IMR-90 (cell line): ENCODE measurements at regions not wholly inside any gene's neighbourhood (a gene's known extent, or its start where the extent isn't known, plus 50 kb on each side); places are given as distances from the start of the nearest gene placed in this dataset.

Experiments used
- ATAC-seq: fragments of 200-7000 bp; cut with Tn5 transposase; 2 replicates; pipeline ENCODE4 v1.9.1; 2020; ENCODE audit warnings: low read depth, mild to moderate bottlenecking, moderate library complexity
- BruUV-seq: library from RNA; stranded (reverse); fragments of 400-500 nt; replicated peaks from 2 replicates; lab custom pipeline; 2021; lab: Mats Ljungman, UMichigan
- CTCF ChIA-PET: fragments of 300-600 bp; formaldehyde crosslinking; extraction: SDS; loops from one replicate; lab custom pipeline; 2021; ENCODE audit warnings: antibody characterized with exemption; lab: Yijun Ruan, JAX
- POLR2A ChIA-PET: fragments of 300-600 bp; sonication (Branson Sonifier 250); formaldehyde crosslinking; loops from one replicate; lab custom pipeline; 2022; ENCODE audit warnings: antibody characterized with exemption; ENCODE audit not compliant: unreplicated experiment; lab: Charles Lee
- DNase-seq: peaks from one replicate; pipeline ENCODE4 v3.0.0; 2013
- H2AFZ ChIP-seq: replicated peaks from 2 replicates; pipeline ENCODE3; 2013; ENCODE audit warnings: low read length, mild to moderate bottlenecking; ENCODE audit not compliant: poor library complexity
- H2AK5ac ChIP-seq: 2 replicates; pipeline ENCODE4 v1.6.1; 2013; ENCODE audit warnings: low read depth, low read length, inconsistent platforms
- H2AK9ac ChIP-seq: replicated peaks from 2 replicates; pipeline ENCODE3; 2013; ENCODE audit warnings: mild to moderate bottlenecking, low read depth, low read length, moderate library complexity; ENCODE audit not compliant: poor library complexity
- H2BK120ac ChIP-seq: 2 replicates; pipeline ENCODE4 v1.6.1; 2013; ENCODE audit warnings: low read depth, low read length, inconsistent platforms
- H2BK15ac ChIP-seq: 3 replicates; pipeline ENCODE4 v1.6.1; 2013; ENCODE audit warnings: low read depth, low read length, inconsistent platforms
- H2BK20ac ChIP-seq: 2 replicates; pipeline ENCODE4 v1.6.1; 2013; ENCODE audit warnings: low read depth, mild to moderate bottlenecking, inconsistent platforms, low read length, moderate library complexity
- H2BK5ac ChIP-seq: 2 replicates; pipeline ENCODE4 v1.6.1; 2013; ENCODE audit warnings: mild to moderate bottlenecking, low read depth, low read length, inconsistent platforms; ENCODE audit not compliant: poor library complexity, severe bottlenecking
- H3K14ac ChIP-seq: replicated peaks from 2 replicates; pipeline ENCODE4 v1.6.1; 2013; ENCODE audit warnings: low read depth, low read length, inconsistent platforms
- H3K18ac ChIP-seq: 2 replicates; pipeline ENCODE4 v1.6.1; 2013; ENCODE audit warnings: low read depth, low read length, control low read depth
- H3K23ac ChIP-seq: 2 replicates; pipeline ENCODE4 v1.6.1; 2013; ENCODE audit warnings: low read depth, low read length, inconsistent platforms
- H3K27ac ChIP-seq: 2 replicates; pipeline ENCODE4 v1.5.1; 2013; ENCODE audit warnings: mild to moderate bottlenecking, control low read depth, low read length; ENCODE audit not compliant: insufficient read depth
- H3K27me3 ChIP-seq: 2 replicates; pipeline ENCODE4 v1.6.1; 2013; ENCODE audit warnings: low read length; ENCODE audit not compliant: control insufficient read depth, insufficient read depth
- H3K36me3 ChIP-seq: 2 replicates; pipeline ENCODE4 v1.6.1; 2013; ENCODE audit warnings: low read length, mixed read lengths; ENCODE audit not compliant: control insufficient read depth, insufficient read depth
- H3K4ac ChIP-seq: 2 replicates; pipeline ENCODE4 v1.6.1; 2013; ENCODE audit warnings: low read depth, low read length, inconsistent platforms
- H3K4me1 ChIP-seq: 2 replicates; pipeline ENCODE4 v1.6.1; 2013; ENCODE audit warnings: low read length, mixed read lengths; ENCODE audit not compliant: control insufficient read depth, insufficient read depth
- H3K4me2 ChIP-seq: 2 replicates; pipeline ENCODE4 v1.6.1; 2013; ENCODE audit warnings: low read depth, mild to moderate bottlenecking, control low read depth, low read length, moderate library complexity
- H3K4me3 ChIP-seq: 2 replicates; pipeline ENCODE4 v1.5.1; 2013; ENCODE audit warnings: low read depth, mild to moderate bottlenecking, control low read depth, low read length, moderate library complexity; ENCODE audit not compliant: insufficient read depth
- H3K56ac ChIP-seq: 2 replicates; pipeline ENCODE4 v1.6.1; 2013; ENCODE audit warnings: low read length, inconsistent platforms; ENCODE audit not compliant: insufficient read depth; ENCODE audit errors: extremely low read depth
- H3K79me1 ChIP-seq, 2 experiments: 2 replicates each; pipeline ENCODE4 v1.6.1; 2013; ENCODE audit warnings: low read length in 2 of 2, inconsistent platforms in 1 of 2, low read depth in 1 of 2
- H3K9ac ChIP-seq: 2 replicates; pipeline ENCODE4 v1.6.1; 2013; ENCODE audit warnings: low read depth, low read length, control low read depth
- H3K9me1 ChIP-seq: 2 replicates; pipeline ENCODE4 v1.6.1; 2013; ENCODE audit warnings: low read length, inconsistent platforms; ENCODE audit not compliant: insufficient read depth
- H3K9me3 ChIP-seq: 2 replicates; pipeline ENCODE4 v1.6.1; 2013; ENCODE audit warnings: low read length; ENCODE audit not compliant: control insufficient read depth, insufficient read depth
- H4K20me1 ChIP-seq: 2 replicates; pipeline ENCODE4 v1.6.1; 2013; ENCODE audit warnings: low read length, inconsistent platforms; ENCODE audit not compliant: insufficient read depth
- H4K5ac ChIP-seq: 2 replicates; pipeline ENCODE4 v1.6.1; 2013; ENCODE audit warnings: mild to moderate bottlenecking, low read depth, low read length, control low read depth
- H4K8ac ChIP-seq, 2 experiments: 2 replicates each; pipeline ENCODE4 v1.6.1; 2013; ENCODE audit warnings: low read depth in 2 of 2, low read length in 2 of 2, control low read depth in 1 of 2, inconsistent platforms in 1 of 2
- H4K91ac ChIP-seq: 2 replicates; pipeline ENCODE4 v1.6.1; 2013; ENCODE audit warnings: low read depth, low read length, inconsistent platforms; ENCODE audit not compliant: insufficient read depth
- BHLHE40 ChIP-seq: fragments of 150-350 bp; IDR thresholded peaks from 2 replicates; pipeline ENCODE4 v1.6.1; 2016; ENCODE audit warnings: mild to moderate bottlenecking, low read depth, low read length
- CEBPB ChIP-seq: IDR thresholded peaks from 2 replicates; pipeline ENCODE4 v1.6.1; 2012; ENCODE audit warnings: low read depth, low read length, improper control_type of control experiment
- CHD1 ChIP-seq: IDR thresholded peaks from 2 replicates; pipeline ENCODE4 v1.6.1; 2012; ENCODE audit warnings: low read depth, low read length, improper control_type of control experiment
- CTCF ChIP-seq: conservative IDR thresholded peaks from 2 replicates; pipeline ENCODE4 v1.5.1; 2012; ENCODE audit warnings: mild to moderate bottlenecking, low read depth, low read length, improper control_type of control experiment
- ELK1 ChIP-seq: fragments of 150-350 bp; IDR thresholded peaks from 2 replicates; pipeline ENCODE4 v1.6.1; 2016; ENCODE audit warnings: low read depth, mild to moderate bottlenecking, low read length, moderate library complexity, borderline replicate concordance
- FOS ChIP-seq: fragments of 150-350 bp; IDR thresholded peaks from 2 replicates; pipeline ENCODE4 v1.6.1; 2016; ENCODE audit warnings: low read depth, low read length
- MAFK ChIP-seq: IDR thresholded peaks from 2 replicates; pipeline ENCODE4 v1.6.1; 2012; ENCODE audit warnings: low read depth, low read length, improper control_type of control experiment
- MAZ ChIP-seq: IDR thresholded peaks from 2 replicates; pipeline ENCODE4 v1.6.1; 2012; ENCODE audit warnings: low read depth, mild to moderate bottlenecking, low read length, improper control_type of control experiment, moderate library complexity, borderline replicate concordance
- MXI1 ChIP-seq: IDR thresholded peaks from 2 replicates; pipeline ENCODE4 v1.6.1; 2012; ENCODE audit warnings: low read depth, mild to moderate bottlenecking, low read length, moderate library complexity, borderline replicate concordance
- NFE2L2 ChIP-seq: fragments of 150-350 bp; IDR thresholded peaks from 2 replicates; pipeline ENCODE4 v1.6.1; 2016; ENCODE audit warnings: low read depth, mild to moderate bottlenecking, low read length
- POLR2A ChIP-seq: IDR thresholded peaks from 2 replicates; pipeline ENCODE4 v1.6.1; 2012; ENCODE audit warnings: mild to moderate bottlenecking, low read depth, low read length
- RAD21 ChIP-seq: IDR thresholded peaks from 2 replicates; pipeline ENCODE4 v1.6.1; 2012; ENCODE audit warnings: low read length, improper control_type of control experiment
- RCOR1 ChIP-seq: IDR thresholded peaks from 2 replicates; pipeline ENCODE4 v1.6.1; 2012; ENCODE audit warnings: mild to moderate bottlenecking, low read length, improper control_type of control experiment; ENCODE audit not compliant: insufficient replicate concordance
- RFX5 ChIP-seq: IDR thresholded peaks from 2 replicates; pipeline ENCODE4 v1.8.0; 2012; ENCODE audit warnings: low read depth, mild to moderate bottlenecking, low read length, moderate library complexity
- SMC3 ChIP-seq: fragments of 150-350 bp; IDR thresholded peaks from 2 replicates; pipeline ENCODE4 v1.6.1; 2016; ENCODE audit warnings: low read depth, mild to moderate bottlenecking, antibody characterized with exemption, low read length, moderate library complexity
- USF2 ChIP-seq: fragments of 150-350 bp; IDR thresholded peaks from 2 replicates; pipeline ENCODE4 v1.6.1; 2017; ENCODE audit warnings: mild to moderate bottlenecking, antibody characterized with exemption, low read length, low read depth
- WGBS, 2 experiments: methylation state at CpG; one replicate each; pipeline versions ENCODE4 v1.1.5 to v1.1.7; 2013; ENCODE audit warnings: missing lambda C conversion rate in 2 of 2; ENCODE audit not compliant: insufficient read length in 1 of 2; ENCODE audit errors: extremely low coverage in 2 of 2; 5-methylcytosine and 5-hydroxymethylcytosine counted together
- dilution Hi-C: fragments of 300-500 bp; cut with HindIII; formaldehyde crosslinking; loops from one replicate; pipeline ENCODE4 v1.14.3; 2018; ENCODE audit warnings: low sequenced_read_pairs; ENCODE audit not compliant: unreplicated experiment
- in situ Hi-C: fragments of 300-500 bp; cut with MboI; formaldehyde crosslinking; loops from 3 replicates; pipeline ENCODE4 v1.14.3; 2019; ENCODE audit warnings: low sequenced_read_pairs, inconsistent platforms, mixed read lengths
- intact Hi-C: fragments of 100-400 bp; cut with micrococcal nuclease; formaldehyde crosslinking; loops from 2 replicates; pipeline ENCODE4 v1.10.0; 2022

DNA sequence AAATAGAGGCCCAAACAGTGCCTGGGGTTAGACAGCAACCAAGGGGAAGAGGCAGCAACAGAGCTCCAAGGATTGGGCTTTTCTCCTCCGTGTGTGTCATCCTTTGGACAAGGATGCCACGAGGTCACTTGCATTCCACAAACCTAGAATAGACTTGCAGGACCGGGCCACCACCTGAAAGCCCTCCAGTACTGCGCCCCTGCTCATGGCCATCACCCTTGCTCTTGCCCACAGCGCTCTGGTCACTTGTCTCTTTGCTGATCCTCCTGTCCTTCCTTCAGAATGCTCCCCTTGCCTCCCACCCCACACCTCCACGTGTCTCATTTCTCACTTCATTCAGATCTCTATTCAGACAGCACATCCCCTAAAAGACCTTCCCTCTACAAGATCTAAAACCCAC is 247.4 kb downstream of the MATN1 start:
- Histone ChIP-seq H3K4me2 (no peak overlapping the region), H3K4ac (no peak overlapping the region), H2BK20ac (no peak overlapping the region), H2BK15ac (no peak overlapping the region), H3K9me3 (peaks cover 4% of the 10 kb centered on the region; the same call in 1 of the 2 replicates), H3K18ac (no peak overlapping the region), H3K4me1 (no peaks in the 10 kb centered on the region), H3K56ac (no peak overlapping the region), H4K5ac (no peak overlapping the region), H3K23ac (no peak overlapping the region), H4K91ac (no peak overlapping the region), H3K36me3 (no peaks in the 10 kb centered on the region), H2AFZ (no peak overlapping the region), H2BK5ac (no peak overlapping the region), H4K20me1 (no peaks in the 10 kb centered on the region), H3K4me3 (no peak overlapping the region), H3K9me1 (no peaks in the 10 kb centered on the region), H2BK120ac (no peak overlapping the region), H3K79me1 (no peaks in the 10 kb centered on the region), H3K27me3 (no peaks in the 10 kb centered on the region), H2AK9ac (no peak overlapping the region), H2AK5ac (no peak overlapping the region), H4K8ac (no peak overlapping the region), H3K27ac (no peak overlapping the region), H3K9ac (no peak overlapping the region), H3K14ac (no peak overlapping the region)
- no peak for DNase-seq
- no peak for ATAC-seq
- intact Hi-C loops = no loop called here
- in situ Hi-C loops = no loop called here
- ChIA-PET CTCF (no interaction called here), POLR2A (no interaction called here)
- 43% methylated on average over 5 of the region's 6 CpGs; no CpG with 5 or more reads in 1 of the 2 experiments for WGBS, 2 experiments
- TF ChIP-seq ELK1 (no peak), MAZ (no peak), POLR2A (no peak), RFX5 (no peak), RAD21 (no peak), MXI1 (no peak), MAFK (no peak), NFE2L2 (no peak), CTCF (no peak), CEBPB (no peak), BHLHE40 (no peak), FOS (no peak), CHD1 (no peak), SMC3 (no peak), RCOR1 (no peak), USF2 (no peak)
- dilution Hi-C loops = no loop called here
- no TSS peak for BruUV-seq
